GM12865 (cell line): ENCODE measurements at regions not wholly inside any gene's neighbourhood (a gene's known extent, or its start where the extent isn't known, plus 50 kb on each side); places are given as distances from the start of the nearest gene placed in this dataset.
A peak's percentile ranks its signal among the peaks of the same experiment; 100 is the strongest.

Experiments
- DNase-seq: peaks from one replicate; pipeline ENCODE4 v3.0.0; 2010; ENCODE audit warnings: low read depth
- H3K4me3 ChIP-seq: 2 replicates; pipeline ENCODE4 v1.5.1; 2011; ENCODE audit warnings: mild to moderate bottlenecking, low read depth, low read length, control low read depth
- CTCF ChIP-seq: IDR thresholded peaks from 2 replicates; pipeline ENCODE4 v1.5.1; 2011; ENCODE audit warnings: low read length, control low read depth, low read depth, inconsistent platforms; ENCODE audit not compliant: insufficient read depth; ENCODE audit errors: missing control alignments

- no peak for TF ChIP-seq CTCF
- H3K4me3 ChIP-seq: no peak overlapping the region
- no peak for DNase-seq
These were observed 151.6 kb upstream of the CAMK1G start for GRCh38 chr1:209431813-209432442.

GRCh38 chr1:209432443-209432825 is 151.1 kb upstream of the CAMK1G start:
- H3K4me3 ChIP-seq: no peak overlapping the region
- no peak for TF ChIP-seq CTCF

GRCh38 chr1:209433649-209434031 is 149.9 kb upstream of the CAMK1G start:
- H3K4me3 ChIP-seq: no peak overlapping the region
- no peak for TF ChIP-seq CTCF
- DNase-seq: no peak

More at GRCh38 chr1:209432443-209432825, 151.1 kb upstream of the CAMK1G start:
- no peak for DNase-seq

- no peak overlapping the region for H3K4me3 ChIP-seq
- no peak for DNase-seq
- no peak for TF ChIP-seq CTCF
These were observed 149.4 kb upstream of the CAMK1G start for GRCh38 chr1:209434066-209434465.

- TF ChIP-seq CTCF: no peak
- no peak overlapping the region for H3K4me3 ChIP-seq
- no peak for DNase-seq
These were observed 148.8 kb upstream of the CAMK1G start for GRCh38 chr1:209434631-209435217.

GRCh38 chr1:209435654-209436566 is 147.6 kb upstream of the CAMK1G start:
- peak; percentile 74 for TF ChIP-seq CTCF
- peak; percentile 51 for DNase-seq

More at GRCh38 chr1:209435654-209436566, 147.6 kb upstream of the CAMK1G start:
- H3K4me3 ChIP-seq: no peak overlapping the region
